RWPE1 (cell line): ENCODE measurements at regions not wholly inside any gene's neighbourhood (a gene's known extent, or its start where the extent isn't known, plus 50 kb on each side); places are given as distances from the start of the nearest gene placed in this dataset.

ENCODE experiments used
- CTCF ChIA-PET: fragments of 350-600 bp; sonication (Branson Sonifier 250); formaldehyde crosslinking; extraction: SDS; loops from one replicate; lab custom pipeline; 2021; lab: Yijun Ruan, JAX
- POLR2A ChIA-PET: fragments of 400-600 bp; formaldehyde crosslinking; extraction: SDS; loops from one replicate; lab custom pipeline; 2020; ENCODE audit warnings: antibody characterized with exemption; ENCODE audit not compliant: low non-redundant PET; lab: Yijun Ruan, JAX
- DNase-seq: peaks from one replicate; pipeline ENCODE4 v3.0.0; 2012; ENCODE audit warnings: low spot score
- H3K27ac ChIP-seq: fragments of 450-650 bp; 2 replicates; pipeline ENCODE4 v1.5.1; 2017
- TF ChIP-seq, protein P1 (sequence below): fragments of 450-650 bp; conservative IDR thresholded peaks from 2 replicates; pipeline ENCODE4 v1.5.1; 2017; ENCODE audit warnings: low read depth, mild to moderate bottlenecking

DNA sequence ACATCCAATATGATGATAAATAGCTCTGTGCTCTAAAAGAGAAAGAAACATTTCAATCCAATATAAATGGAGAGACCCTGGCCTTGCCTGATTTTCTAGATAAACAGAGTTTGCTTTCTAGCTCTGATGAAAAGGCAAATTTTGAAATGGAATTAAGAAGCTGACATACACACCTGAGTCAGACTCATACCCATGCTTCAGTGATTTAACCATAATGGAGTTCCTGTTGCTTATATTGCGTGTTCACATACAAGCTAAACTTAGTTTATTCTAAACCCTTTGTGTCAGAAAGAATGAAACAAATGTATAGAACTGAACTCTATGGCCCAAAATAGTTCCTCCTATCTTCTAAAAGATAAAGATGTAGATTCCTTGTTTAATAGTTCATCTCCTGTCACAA, 760.8 kb upstream of the ARPP21 start:
- TF ChIP-seq, protein P1, sequence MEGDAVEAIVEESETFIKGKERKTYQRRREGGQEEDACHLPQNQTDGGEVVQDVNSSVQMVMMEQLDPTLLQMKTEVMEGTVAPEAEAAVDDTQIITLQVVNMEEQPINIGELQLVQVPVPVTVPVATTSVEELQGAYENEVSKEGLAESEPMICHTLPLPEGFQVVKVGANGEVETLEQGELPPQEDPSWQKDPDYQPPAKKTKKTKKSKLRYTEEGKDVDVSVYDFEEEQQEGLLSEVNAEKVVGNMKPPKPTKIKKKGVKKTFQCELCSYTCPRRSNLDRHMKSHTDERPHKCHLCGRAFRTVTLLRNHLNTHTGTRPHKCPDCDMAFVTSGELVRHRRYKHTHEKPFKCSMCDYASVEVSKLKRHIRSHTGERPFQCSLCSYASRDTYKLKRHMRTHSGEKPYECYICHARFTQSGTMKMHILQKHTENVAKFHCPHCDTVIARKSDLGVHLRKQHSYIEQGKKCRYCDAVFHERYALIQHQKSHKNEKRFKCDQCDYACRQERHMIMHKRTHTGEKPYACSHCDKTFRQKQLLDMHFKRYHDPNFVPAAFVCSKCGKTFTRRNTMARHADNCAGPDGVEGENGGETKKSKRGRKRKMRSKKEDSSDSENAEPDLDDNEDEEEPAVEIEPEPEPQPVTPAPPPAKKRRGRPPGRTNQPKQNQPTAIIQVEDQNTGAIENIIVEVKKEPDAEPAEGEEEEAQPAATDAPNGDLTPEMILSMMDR = no peak
- ChIA-PET CTCF (interaction anchor here (0.7 kb wide), 1 partner anchor 11 kb away, joined by 3 read pairs; no protein-coding TSS in a partner anchor), POLR2A (no interaction called here)
- no peak for DNase-seq
- no peak overlapping the region for H3K27ac ChIP-seq

DNA sequence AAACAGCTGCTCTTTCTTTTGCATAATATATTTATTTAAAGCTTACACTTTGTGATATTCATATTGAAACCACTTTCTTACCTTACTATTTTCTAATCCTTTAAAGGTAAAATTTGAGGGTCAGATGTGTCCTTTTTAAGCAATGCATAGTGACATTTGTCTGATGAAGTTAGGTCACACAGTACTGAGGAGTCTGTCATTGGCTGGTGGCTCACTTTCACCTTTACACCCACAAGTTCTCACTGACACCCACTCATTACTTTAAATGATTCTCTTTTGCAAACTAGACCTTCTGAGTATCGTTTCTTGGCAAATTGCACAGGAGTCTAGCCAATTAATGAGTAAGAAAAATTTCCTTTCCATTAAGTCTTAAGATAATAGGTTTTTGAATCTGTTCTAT, 758.3 kb upstream of the ARPP21 start:
- TF ChIP-seq, protein P1 = no peak
- CTCF ChIA-PET = no interaction called here
- DNase-seq = no peak
- H3K27ac ChIP-seq = no peak overlapping the region
- POLR2A ChIA-PET = no interaction called here

DNA sequence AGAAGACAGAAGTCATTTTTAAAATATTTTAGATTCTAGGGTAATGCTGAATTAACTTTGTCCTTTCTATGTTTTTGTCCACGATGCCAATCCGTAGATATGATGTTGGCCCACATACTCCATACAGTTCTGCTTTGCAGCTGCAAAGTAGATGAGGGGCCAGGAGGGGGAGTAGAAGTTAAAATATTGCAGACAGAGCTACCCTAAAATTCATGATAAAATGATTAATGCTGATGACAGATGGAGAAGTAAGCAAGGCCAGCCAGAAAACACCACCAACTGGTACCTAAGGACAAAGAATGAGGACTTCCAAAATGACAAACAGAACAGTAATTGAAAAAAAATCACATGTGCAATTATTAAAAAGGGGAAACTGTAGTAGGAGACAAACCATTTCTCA, 756.6 kb upstream of the ARPP21 start:
- ChIA-PET CTCF (no interaction called here), POLR2A (no interaction called here)
- DNase-seq = no peak

DNA sequence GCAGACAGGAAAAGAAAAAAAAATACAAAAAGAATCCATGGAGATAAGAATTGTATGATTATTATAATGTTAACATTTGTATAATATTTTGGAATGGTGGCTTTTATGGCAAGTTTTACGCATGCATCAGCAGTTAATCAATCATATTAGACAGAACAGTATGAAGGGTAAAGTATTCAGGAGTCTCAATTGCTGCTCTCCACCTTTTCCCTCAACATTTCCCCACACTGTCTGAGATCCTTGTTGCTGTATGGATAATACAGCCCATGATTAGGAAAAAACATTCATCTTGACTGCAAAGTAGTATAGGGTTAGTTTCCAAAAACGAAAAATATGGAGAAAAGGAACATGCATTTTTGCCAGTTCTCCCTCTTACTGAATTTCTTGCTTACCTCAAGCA, 755.3 kb upstream of the ARPP21 start:
- no peak for DNase-seq
- TF ChIP-seq, protein P1 = no peak
- ChIA-PET CTCF (no interaction called here), POLR2A (no interaction called here)
- no peak overlapping the region for H3K27ac ChIP-seq

More for the DNA sequence above, 756.6 kb upstream of the ARPP21 start:
- no peak overlapping the region for H3K27ac ChIP-seq
- TF ChIP-seq, protein P1 = no peak

DNA sequence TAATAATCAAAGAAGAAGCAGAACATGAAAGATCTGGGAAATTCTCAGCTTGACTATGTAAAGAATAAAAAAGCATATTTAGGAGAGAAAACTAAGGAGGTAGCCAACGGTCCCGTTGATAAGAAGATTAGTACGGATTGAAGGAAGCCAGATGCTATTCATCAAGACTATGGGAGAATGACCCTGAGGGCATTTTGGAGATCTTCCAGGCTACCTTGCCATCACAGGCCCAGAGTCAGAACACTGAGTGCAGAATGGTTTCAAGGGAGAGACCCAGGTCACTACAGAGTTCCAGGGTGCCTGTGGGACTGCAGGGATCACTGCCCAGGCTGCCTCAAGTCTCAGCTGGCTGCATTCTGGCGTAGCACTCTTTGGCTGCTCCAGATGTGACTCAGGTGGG, 752.9 kb upstream of the ARPP21 start:
- no peak overlapping the region for H3K27ac ChIP-seq
- TF ChIP-seq, protein P1 = no peak
- CTCF ChIA-PET = no interaction called here
- DNase-seq = no peak
- POLR2A ChIA-PET = no interaction called here

DNA sequence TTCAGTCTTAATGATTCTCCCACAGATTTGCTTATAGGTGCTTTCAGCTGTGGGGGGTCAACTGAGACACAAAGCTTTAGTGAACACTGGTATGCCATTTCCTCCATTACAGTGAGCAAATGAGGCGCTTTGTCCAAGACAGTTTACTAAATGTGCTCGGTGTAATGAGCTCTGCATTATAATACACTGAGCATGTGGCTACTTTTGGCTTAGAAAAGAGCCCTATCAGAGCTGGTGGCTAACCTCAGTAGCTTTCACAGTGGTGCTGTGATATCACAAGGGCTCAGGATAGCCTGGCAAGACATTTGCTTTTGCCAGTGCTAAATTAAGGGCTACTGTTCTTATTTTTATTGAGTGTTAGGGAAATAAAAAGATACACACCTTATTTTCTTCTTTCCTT, 749.7 kb upstream of the ARPP21 start:
- no peak for DNase-seq
- ChIA-PET POLR2A (no interaction called here), CTCF (no interaction called here)
- TF ChIP-seq, protein P1 = no peak
- no peak overlapping the region for H3K27ac ChIP-seq

DNA sequence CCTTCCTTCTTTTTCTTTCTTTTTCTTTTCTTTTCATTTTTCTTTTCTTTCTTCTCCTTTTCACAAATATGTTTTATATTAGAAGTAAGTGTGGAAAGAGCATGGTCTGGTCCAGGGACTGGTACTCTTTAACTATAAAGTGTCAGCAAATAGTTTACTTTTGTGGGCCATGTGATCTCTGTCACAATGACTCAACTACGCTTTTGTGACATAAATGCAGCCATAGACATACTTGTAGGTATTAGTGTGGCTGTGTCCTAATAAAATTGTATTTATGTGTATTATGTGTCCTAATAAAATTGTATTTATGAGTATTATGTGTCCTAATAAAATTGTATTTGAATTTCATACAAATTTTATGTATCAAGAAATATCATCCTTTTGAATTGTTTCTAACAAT, 749.1 kb upstream of the ARPP21 start:
- CTCF ChIA-PET = no interaction called here
- TF ChIP-seq, protein P1 = no peak
- POLR2A ChIA-PET = no interaction called here
- H3K27ac ChIP-seq = no peak overlapping the region
- DNase-seq = no peak
